ENCODE measurements at regions not wholly inside any gene's neighbourhood (a gene's known extent, or its start where the extent isn't known, plus 50 kb on each side); places are given as distances from the start of the nearest gene placed in this dataset.

- DNase-seq, result no peak
Observed at GRCh38 chr12:71071536-71072097, 86.2 kb downstream of the TSPAN8 start.

DNA sequence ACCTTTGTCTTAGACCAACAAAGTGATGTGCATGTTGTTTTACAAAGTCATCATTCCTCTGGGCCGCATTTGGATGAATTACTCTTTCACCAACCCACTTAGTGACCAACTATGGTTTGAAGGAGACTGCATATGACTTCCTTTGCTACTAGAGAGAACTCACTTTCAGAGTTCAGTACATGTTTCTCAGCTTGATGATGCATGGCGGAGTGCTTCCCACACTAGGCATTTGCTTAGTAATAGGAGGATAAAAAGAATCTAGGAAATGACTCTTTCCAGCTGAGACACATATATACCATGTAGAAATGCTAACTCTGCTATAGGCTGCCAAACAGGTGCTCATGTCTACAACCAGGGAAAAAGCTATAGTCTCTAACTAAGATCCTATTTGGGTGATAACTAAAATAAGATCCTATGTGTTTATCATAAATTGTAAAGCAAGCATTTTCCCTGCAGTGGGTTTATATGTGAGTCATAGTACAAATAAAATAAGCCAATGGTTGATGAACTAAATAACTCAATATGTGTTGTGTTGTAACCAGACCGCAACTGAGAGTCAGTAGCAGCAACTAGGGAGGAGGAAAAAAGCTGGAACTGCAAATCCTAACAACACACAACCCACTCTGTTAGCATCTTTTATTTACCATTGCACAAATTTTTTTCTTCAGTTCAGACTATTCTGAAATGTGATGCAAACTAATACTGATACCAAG is 87.2 kb downstream of the TSPAN8 start:
- DNase-seq, result no peak

GRCh38 chr12:71069311-71069710 is 88.5 kb downstream of the TSPAN8 start:
- DNase-seq, result no peak

- DNase-seq, result no peak
Observed at GRCh38 chr12:71063087-71063486, 94.7 kb downstream of the TSPAN8 start.

- no peak for DNase-seq
Observed at GRCh38 chr12:71061451-71061850, 96.3 kb downstream of the TSPAN8 start.

DNA sequence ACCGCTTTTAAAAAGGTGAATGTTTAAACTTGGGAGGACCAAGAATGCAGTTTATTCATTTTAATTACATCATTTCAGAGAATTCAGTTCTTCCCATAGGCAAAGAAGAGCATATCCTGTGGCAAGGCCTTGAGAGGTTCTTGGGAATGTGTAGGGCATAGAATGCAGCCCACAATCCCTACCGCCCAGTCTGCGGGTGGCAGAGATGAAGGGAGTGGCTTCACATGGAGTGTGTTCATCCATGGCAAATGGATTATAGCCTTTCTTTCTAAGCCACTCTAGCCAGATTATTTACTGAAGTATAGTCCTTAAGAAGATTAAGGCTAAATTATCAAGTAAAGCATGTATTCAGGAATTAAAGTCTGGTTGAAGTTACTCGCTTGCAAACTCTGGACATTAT is 97.4 kb downstream of the TSPAN8 start:
- no peak for DNase-seq

DNA sequence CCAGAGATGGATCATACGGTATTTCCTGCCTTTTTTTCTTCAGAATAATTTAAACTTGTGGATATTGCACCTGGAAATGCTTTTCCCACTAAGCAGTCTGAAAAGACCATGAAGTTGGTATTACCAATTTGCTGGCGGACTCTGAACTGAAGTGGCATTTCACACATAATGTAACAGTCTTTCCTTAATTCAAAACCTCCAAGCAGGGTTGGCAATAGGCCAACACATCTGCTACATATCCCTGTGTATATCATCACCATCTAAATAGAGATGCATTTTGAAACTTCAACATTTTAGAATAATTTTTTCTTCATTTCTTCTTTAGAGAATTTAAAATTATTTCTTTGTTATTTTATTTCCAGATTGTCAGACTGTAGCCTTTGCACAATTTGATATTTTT is 100.5 kb downstream of the TSPAN8 start:
- DNase-seq, result peak; percentile 77

GRCh38 chr12:71054551-71054950 is 103.2 kb downstream of the TSPAN8 start:
- no peak for DNase-seq

DNA sequence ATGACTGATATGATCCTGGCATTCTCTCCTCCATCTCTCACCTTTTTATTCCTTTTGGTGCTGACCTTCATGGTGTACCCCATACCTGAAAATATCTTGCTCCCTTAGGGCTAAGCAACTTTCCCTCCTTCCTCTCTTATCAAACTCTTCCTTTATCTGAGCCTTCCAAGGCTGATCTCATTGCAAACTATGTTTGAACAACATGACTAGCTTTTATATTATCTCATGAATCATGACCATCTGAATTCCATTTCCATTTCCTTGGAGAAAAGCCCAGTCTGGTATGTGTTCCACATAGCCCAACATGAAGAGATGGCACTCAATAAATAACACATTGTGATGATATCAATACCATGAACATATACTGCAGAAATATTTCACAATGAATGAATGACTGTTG is 111.6 kb downstream of the TSPAN8 start:
- no peak for DNase-seq

GRCh38 chr12:71045781-71046180 is 112.0 kb downstream of the TSPAN8 start:
- peak; percentile 40 for DNase-seq

DNA sequence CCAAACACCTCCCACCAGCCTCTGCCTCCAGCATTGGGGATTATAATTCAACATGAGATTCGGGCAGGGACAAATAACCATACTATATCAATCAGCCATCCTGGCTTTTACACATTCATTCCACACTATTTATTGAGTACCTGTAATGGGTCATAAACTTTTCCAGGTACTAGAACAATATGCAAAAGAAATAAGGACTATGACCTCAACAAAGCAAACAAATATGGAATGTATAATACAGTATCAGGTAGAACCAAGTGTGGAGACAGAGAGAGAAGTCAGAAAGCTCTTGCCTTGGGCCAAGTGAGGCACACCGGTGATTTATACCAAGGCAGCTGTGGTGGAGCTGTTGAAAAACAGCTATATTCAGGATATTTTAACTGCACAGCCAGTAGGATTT is 116.3 kb downstream of the TSPAN8 start:
- no peak for DNase-seq

- DNase-seq, result no peak
Observed at GRCh38 chr12:71038960-71039359, 118.4 kb upstream of the PTPRR start.

GRCh38 chr12:71036526-71036925 is 116.0 kb upstream of the PTPRR start:
- no peak for DNase-seq

DNA sequence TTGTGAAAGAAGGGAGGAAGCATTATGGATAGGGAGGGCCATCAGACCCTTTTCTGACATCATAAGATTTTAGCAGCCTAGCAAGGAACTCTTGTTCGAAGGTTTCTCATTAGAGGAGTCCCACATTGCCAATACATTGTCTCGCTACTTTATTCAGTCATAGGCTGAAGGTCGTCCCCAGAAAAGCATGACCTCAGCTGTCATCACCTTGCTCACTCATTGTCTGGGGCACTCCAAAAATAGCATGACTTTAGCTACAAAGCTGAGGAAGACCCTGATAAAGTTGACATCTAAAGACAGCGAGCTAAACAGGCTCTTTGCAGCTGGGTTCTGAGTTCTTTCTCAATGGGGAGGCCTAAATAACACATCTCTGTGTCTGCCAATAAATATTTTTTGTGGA is 112.4 kb upstream of the PTPRR start:
- DNase-seq, result no peak

DNA sequence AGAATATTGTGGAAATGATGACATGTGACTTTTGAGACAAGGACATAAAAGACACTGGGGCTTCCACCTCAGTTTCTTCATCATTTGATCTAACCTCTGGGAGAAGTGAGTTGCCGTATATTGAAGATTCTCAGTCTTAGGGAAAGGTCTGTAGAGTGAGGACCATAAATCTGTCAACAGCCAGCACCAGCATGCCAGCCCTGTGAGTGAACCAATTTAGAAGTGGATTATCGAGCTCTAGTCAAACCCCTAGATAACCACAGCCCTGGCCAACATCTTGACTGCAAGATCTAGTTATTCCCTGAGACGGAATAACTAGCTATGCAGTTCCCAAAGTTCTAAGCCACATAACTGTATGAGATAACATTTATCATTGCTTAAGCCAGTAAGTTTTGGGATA is 108.8 kb upstream of the PTPRR start:
- DNase-seq, result no peak

- no peak for DNase-seq
Observed at GRCh38 chr12:71027856-71028255, 107.3 kb upstream of the PTPRR start.

DNA sequence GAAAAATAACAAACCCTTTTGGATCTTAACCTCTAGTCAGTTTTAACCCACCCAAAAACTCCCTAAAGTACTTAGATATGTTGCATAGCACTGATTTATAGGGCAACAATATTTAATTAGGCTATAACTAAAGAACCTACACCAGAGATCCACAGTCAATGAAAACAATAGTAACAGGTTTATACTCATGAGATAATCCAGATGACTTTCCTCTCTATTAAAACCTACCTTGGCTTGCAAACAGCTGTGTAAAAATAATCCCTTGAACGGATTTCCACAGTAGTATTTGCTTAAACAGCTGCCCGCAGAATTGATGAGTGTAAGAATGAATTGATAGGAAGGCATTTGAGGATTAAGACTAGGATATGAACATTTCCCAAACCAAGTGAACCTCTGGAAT is 104.3 kb upstream of the PTPRR start:
- DNase-seq, result no peak

DNA sequence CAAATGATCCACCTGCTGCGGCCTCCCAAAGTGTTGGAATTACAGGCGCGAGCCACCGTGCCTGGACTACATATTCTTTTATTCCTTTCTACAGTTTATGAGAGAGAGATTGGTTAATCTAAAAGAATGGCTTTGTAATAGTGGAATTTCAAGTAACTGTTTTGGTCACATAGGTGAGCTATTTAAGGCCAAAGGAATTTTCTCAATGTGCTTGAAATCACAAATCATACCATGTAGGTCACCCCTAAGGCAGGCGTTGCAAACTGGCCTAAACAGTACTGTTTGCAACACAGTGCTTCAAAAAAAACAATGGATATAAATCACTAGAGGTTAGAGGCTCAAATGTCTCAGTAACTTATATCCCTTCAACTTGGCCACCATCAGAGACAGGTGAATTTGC is 103.7 kb upstream of the PTPRR start:
- no peak for DNase-seq

DNA sequence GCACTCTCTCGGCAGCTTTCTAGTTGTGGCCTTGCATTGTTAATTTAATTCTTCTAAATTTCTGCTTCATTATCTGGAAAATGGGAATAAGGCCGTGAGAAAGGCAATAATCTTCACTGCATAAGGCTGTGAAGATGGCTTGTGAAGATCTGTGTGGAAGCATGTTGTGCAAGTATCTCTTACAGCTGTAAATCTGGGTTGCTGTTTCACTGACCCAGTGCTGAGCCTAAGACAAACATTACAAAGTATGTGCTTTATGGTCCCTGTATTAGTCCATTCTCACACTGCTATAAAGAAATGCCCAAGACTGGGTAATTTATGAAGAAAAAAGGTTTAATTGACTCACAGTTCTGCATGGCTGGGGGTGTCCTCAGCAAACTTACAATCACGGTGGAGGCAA is 101.0 kb upstream of the PTPRR start:
- DNase-seq, result no peak

- DNase-seq, result no peak
Observed at GRCh38 chr12:71019282-71019831, 98.8 kb upstream of the PTPRR start.

DNA sequence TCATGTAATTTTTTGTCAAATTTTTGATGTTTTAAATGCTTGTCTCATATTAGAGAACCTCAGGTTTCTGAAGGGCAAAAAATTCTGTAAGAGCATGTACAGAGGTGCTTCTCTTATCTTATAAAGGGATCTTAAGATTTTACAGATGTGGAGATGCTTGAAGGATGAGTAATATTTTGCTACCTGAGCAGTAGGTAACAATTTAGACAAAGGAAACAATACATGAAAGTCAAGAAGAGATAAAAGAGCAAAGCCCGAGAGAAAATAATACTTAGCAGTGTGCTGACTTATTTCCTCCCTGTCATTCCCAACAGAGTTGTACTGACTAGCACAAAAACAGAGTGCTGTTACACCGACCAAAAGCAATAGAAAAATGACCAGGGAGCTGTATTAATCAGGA is 98.1 kb upstream of the PTPRR start:
- DNase-seq, result no peak

DNA sequence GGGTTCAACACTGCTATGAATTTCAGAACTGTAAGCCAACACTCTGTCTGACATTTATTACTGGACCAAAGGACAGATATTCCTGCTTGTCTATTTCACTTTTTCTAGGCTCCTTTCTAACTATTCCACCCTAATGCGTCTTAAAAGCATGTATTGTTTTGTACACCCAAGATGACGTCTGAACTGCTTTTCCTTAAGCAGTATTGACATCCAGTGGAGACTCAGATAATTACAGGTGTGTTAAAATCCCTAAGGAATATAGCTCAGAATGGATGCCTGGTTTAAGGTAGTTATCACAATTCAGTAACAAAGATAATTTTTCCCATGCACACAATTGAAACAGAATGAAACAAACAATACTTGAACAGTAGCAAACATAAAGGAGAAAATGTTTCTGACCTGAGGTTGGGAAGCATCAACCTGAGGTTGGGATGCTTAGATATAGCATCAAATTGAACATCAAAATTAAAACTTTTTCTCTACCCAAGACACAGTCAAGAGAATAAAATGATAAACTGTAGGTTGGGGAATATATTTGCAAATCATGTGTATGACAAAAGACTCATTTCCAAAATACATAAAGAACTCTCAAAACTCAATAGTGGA is 93.7 kb upstream of the PTPRR start:
- peak; percentile 51 for DNase-seq

GRCh38 chr12:71011261-71011660 is 90.7 kb upstream of the PTPRR start:
- DNase-seq, result no peak

GRCh38 chr12:71010143-71010479 is 89.6 kb upstream of the PTPRR start:
- DNase-seq, result no peak
